Caco-2 (cell line): ENCODE measurements at regions not wholly inside any gene's neighbourhood (a gene's known extent, or its start where the extent isn't known, plus 50 kb on each side); places are given as distances from the start of the nearest gene placed in this dataset.

Experiments used
- BruUV-seq: library from RNA; stranded (reverse); fragments of 400-500 nt; replicated peaks from 2 replicates; lab custom pipeline; 2021; lab: Mats Ljungman, UMichigan
- CTCF ChIA-PET: fragments of 300-600 bp; sonication (Branson Sonifier 250); formaldehyde crosslinking; loops from one replicate; lab custom pipeline; 2022; ENCODE audit warnings: antibody characterized with exemption; lab: Charles Lee
- POLR2A ChIA-PET: fragments of 300-600 bp; sonication (Branson Sonifier 250); formaldehyde crosslinking; loops from one replicate; lab custom pipeline; 2022; ENCODE audit warnings: antibody characterized with exemption; lab: Charles Lee
- DNase-seq, 2 experiments: peaks; one replicate each; pipeline versions ENCODE4 v3.0.0 to v3.0.0-alpha.2; 2020 to 2022
- H3K27me3 ChIP-seq: replicated peaks from 2 replicates; pipeline ENCODE4 v1.6.0; 2011; ENCODE audit warnings: low read length; ENCODE audit not compliant: control insufficient read depth, insufficient read depth
- H3K36me3 ChIP-seq: 2 replicates; pipeline ENCODE4 v1.5.1; 2011; ENCODE audit warnings: low read length; ENCODE audit not compliant: control insufficient read depth, insufficient read depth
- H3K4me1 ChIP-seq: fragments of 250-450 bp; sonication (Bioruptor Pico); 2 replicates; pipeline ENCODE4 v1.5.1; 2020; ENCODE audit warnings: mild to moderate bottlenecking
- H3K4me3 ChIP-seq: 2 replicates; pipeline ENCODE4 v1.5.1; 2011; ENCODE audit warnings: low read depth, mild to moderate bottlenecking, control low read depth, low read length
- H3K9me3 ChIP-seq: fragments of 250-450 bp; sonication (Bioruptor Pico); 2 replicates; pipeline ENCODE4 v1.5.1; 2020; ENCODE audit warnings: mild to moderate bottlenecking, moderate library complexity
- H3K27ac Mint-ChIP-seq: one replicate; pipeline ENCODE4 v1.8.0; 2022; ENCODE audit warnings: mixed read lengths; ENCODE audit not compliant: unreplicated experiment
- H3K27me3 Mint-ChIP-seq: one replicate; pipeline ENCODE4 v1.8.0; 2022; ENCODE audit warnings: mixed read lengths; ENCODE audit not compliant: insufficient read depth, unreplicated experiment
- H3K36me3 Mint-ChIP-seq: one replicate; pipeline ENCODE4 v1.8.0; 2022; ENCODE audit warnings: mild to moderate bottlenecking, mixed read lengths; ENCODE audit not compliant: insufficient read depth, unreplicated experiment
- H3K4me1 Mint-ChIP-seq: one replicate; pipeline ENCODE4 v1.8.0; 2022; ENCODE audit warnings: low read depth, mixed read lengths; ENCODE audit not compliant: unreplicated experiment
- H3K4me3 Mint-ChIP-seq: one replicate; pipeline ENCODE4 v1.8.0; 2022; ENCODE audit warnings: mild to moderate bottlenecking, moderate library complexity, mixed read lengths; ENCODE audit not compliant: unreplicated experiment
- H3K9me3 Mint-ChIP-seq: one replicate; pipeline ENCODE4 v1.8.0; 2022; ENCODE audit warnings: mixed read lengths; ENCODE audit not compliant: unreplicated experiment
- intact Hi-C: fragments of 100-400 bp; cut with micrococcal nuclease; formaldehyde crosslinking; loops from one replicate; pipeline ENCODE4 v1.10.0; 2022; ENCODE audit not compliant: unreplicated experiment
- TF ChIP-seq, protein P1 (sequence below), 2 experiments: fragments of 200-600 bp in 1 of 2; IDR thresholded peaks; 1 replicate in 1 of 2; 2 replicates in 1 of 2; pipeline versions ENCODE4 v1.5.1 to v1.8.0; 2011 to 2022; ENCODE audit warnings: antibody characterized with exemption in 1 of 2, control low read depth in 1 of 2, inconsistent platforms in 1 of 2, low read depth in 1 of 2, low read length in 1 of 2, mild to moderate bottlenecking in 1 of 2, moderate library complexity in 1 of 2; ENCODE audit not compliant: insufficient read depth in 1 of 2, severe bottlenecking in 1 of 2, unreplicated experiment in 1 of 2

DNA sequence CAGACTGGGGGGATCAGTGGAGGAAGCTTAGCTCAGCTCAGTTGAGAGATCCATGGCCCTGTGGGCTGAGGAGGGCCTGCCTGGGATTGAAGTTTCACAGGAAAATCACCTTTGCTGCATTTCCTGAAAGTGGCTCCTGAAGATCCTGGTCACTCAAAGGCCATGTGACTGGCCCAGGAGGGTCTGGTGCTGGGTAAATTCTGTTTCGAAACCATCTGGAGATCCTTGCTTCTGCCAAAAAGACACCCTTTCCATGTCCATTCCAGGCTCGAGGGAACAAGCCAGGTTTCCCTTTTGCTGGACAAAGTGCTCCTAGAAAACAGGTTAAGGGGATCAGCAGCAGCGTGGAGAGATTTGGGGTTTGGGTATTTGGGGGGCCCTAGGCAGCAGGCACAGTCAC is 293.3 kb downstream of the ZNF536 start:
- no peak for DNase-seq
- Mint-ChIP-seq H3K36me3 (no peaks in the 10 kb centered on the region), H3K27me3 (peaks cover 12% of the 10 kb centered on the region), H3K9me3 (no peaks in the 10 kb centered on the region), H3K27ac (no peak overlapping the region), H3K4me1 (no peaks in the 10 kb centered on the region), H3K4me3 (no peak overlapping the region)
- ChIA-PET POLR2A (no interaction called here), CTCF (no interaction called here)
- no peaks in the 10 kb centered on the region for H3K27me3 ChIP-seq
- H3K4me1 ChIP-seq: no peaks in the 10 kb centered on the region
- no peaks in the 10 kb centered on the region for H3K36me3 ChIP-seq
- H3K9me3 ChIP-seq: no peaks in the 10 kb centered on the region
- H3K4me3 ChIP-seq: no peak overlapping the region
- no TSS peak for BruUV-seq
- intact Hi-C loops: no loop called here
- TF ChIP-seq, protein P1, sequence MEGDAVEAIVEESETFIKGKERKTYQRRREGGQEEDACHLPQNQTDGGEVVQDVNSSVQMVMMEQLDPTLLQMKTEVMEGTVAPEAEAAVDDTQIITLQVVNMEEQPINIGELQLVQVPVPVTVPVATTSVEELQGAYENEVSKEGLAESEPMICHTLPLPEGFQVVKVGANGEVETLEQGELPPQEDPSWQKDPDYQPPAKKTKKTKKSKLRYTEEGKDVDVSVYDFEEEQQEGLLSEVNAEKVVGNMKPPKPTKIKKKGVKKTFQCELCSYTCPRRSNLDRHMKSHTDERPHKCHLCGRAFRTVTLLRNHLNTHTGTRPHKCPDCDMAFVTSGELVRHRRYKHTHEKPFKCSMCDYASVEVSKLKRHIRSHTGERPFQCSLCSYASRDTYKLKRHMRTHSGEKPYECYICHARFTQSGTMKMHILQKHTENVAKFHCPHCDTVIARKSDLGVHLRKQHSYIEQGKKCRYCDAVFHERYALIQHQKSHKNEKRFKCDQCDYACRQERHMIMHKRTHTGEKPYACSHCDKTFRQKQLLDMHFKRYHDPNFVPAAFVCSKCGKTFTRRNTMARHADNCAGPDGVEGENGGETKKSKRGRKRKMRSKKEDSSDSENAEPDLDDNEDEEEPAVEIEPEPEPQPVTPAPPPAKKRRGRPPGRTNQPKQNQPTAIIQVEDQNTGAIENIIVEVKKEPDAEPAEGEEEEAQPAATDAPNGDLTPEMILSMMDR (IDR thresholded peaks at IDR 0.05; ENCODE audit: insufficient read depth in 1 of 2, low read depth in 1 of 2, low read length in 1 of 2, severe bottlenecking in 1 of 2, unreplicated experiment in 1 of 2): no peak

DNA sequence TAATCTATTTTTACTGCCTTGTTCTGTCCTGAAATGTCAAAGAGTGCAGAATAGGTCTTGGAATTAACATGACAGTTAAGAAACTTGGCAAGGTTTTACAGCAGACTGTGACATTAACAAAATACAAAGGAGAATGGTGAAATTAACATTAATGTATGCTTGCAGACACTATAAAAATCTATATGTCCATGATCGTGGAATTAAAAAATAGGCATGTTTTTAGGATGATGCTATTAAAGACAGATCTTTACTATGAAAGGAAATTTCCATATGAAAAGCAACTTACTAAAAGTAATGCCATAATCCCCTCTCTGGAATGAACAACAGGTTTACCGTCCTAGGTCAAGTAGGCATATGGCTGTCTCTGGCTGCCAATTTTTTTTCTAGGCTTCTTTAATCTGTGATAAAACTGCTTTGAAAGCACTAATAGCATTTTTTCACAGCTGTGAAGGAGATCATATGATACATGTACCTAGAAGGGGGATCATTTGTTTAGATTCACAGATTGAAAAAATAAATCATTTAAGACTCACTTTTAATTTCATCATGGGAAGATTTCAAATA is 291.5 kb downstream of the ZNF536 start:
- no TSS peak for BruUV-seq
- Histone ChIP-seq H3K27me3 (no peaks in the 10 kb centered on the region), H3K36me3 (no peaks in the 10 kb centered on the region), H3K4me1 (no peaks in the 10 kb centered on the region), H3K9me3 (no peaks in the 10 kb centered on the region), H3K4me3 (no peak overlapping the region)
- ChIA-PET CTCF (no interaction called here), POLR2A (no interaction called here)
- no peaks in the 10 kb centered on the region for H3K4me1 Mint-ChIP-seq
- H3K27ac Mint-ChIP-seq: no peak overlapping the region
- TF ChIP-seq, protein P1 (IDR thresholded peaks at IDR 0.05; ENCODE audit: insufficient read depth in 1 of 2, low read depth in 1 of 2, low read length in 1 of 2, severe bottlenecking in 1 of 2, unreplicated experiment in 1 of 2): no peak
- no peak for DNase-seq
- H3K4me3 Mint-ChIP-seq: no peak overlapping the region
- intact Hi-C loops: no loop called here
- no peaks in the 10 kb centered on the region for H3K9me3 Mint-ChIP-seq
- no peaks in the 10 kb centered on the region for H3K36me3 Mint-ChIP-seq
- peaks cover 8% of the 10 kb centered on the region for H3K27me3 Mint-ChIP-seq

DNA sequence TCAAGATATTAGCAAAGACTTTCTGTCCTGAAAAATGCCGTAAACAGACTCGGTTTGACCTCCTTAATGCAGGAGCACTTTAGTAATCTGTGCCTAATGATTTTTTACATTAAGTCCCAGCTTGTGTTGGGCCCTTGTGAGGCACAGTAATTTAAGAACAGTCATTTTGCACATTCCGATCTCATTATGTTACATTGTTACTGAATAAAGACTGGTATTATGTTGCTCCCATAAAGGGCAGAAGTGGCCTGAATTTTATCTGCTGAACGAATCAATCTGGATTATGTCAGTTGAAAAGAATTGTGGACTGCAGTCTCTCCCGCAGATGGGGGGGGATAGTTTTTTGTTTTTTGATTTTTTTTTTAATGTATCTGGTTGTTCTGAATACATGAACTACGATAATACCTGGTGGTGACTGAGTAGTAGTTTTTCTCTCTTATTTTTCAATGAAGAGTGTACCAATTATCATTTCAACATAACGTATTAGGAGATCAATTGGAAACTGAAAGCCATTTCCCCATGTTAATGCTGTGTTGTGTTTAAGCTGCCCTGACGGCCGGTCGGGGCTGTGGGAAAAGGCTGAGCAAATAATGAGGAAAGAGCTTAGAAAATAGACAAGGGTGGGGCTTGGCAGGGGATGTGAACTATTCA is 290.2 kb downstream of the ZNF536 start:
- no TSS peak for BruUV-seq
- POLR2A ChIA-PET: no interaction called here
- H3K27ac Mint-ChIP-seq: no peak overlapping the region
- no peak overlapping the region for H3K4me3 Mint-ChIP-seq
- Histone ChIP-seq H3K36me3 (no peaks in the 10 kb centered on the region), H3K4me3 (no peak overlapping the region), H3K27me3 (no peaks in the 10 kb centered on the region; the same call in 1 of the 2 replicates), H3K9me3 (no peaks in the 10 kb centered on the region), H3K4me1 (no peaks in the 10 kb centered on the region)
- no peaks in the 10 kb centered on the region for H3K9me3 Mint-ChIP-seq
- intact Hi-C loops: no loop called here
- no peak for DNase-seq
- CTCF ChIA-PET: no interaction called here
- TF ChIP-seq, protein P1 (IDR thresholded peaks at IDR 0.05; ENCODE audit: insufficient read depth in 1 of 2, low read depth in 1 of 2, low read length in 1 of 2, severe bottlenecking in 1 of 2, unreplicated experiment in 1 of 2): no peak
- peaks cover 17% of the 10 kb centered on the region for H3K27me3 Mint-ChIP-seq
- H3K36me3 Mint-ChIP-seq: no peaks in the 10 kb centered on the region
- no peaks in the 10 kb centered on the region for H3K4me1 Mint-ChIP-seq
